ENCODE measurements at regions not wholly inside any gene's neighbourhood (a gene's known extent, or its start where the extent isn't known, plus 50 kb on each side); places are given as distances from the start of the nearest gene placed in this dataset.
"Not testable (repeated sequence)": the region's sequence is repeated elsewhere in the genome, so short reads cannot be mapped to it uniquely, and the experiment has no call there.

DNA sequence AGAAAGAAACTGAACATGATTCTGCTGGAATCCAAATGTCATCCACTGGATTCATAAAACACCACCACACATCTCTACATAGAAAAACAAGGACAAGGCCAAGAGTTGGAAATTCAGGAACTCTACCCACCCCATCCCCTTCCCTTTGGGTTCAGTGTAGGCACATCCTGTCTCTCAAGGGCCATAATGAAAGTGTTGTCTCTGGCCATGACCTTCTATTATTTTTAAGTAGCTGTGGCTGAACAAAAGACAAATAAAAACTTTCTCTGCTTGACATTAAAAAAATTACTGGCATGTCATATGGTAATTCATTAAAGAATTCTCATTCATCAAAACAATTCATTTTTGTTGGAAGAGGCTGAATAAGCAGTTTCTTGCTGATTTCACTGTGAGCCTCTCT, 54.9 kb upstream of the ZBTB18 start:
- no peak for DNase-seq

- no peak for DNase-seq
These were observed 59.4 kb upstream of the ZBTB18 start for GRCh38 chr1:243991650-243992049.

- DNase-seq: no peak
These were observed 66.3 kb upstream of the ZBTB18 start for GRCh38 chr1:243984788-243985187.

DNA sequence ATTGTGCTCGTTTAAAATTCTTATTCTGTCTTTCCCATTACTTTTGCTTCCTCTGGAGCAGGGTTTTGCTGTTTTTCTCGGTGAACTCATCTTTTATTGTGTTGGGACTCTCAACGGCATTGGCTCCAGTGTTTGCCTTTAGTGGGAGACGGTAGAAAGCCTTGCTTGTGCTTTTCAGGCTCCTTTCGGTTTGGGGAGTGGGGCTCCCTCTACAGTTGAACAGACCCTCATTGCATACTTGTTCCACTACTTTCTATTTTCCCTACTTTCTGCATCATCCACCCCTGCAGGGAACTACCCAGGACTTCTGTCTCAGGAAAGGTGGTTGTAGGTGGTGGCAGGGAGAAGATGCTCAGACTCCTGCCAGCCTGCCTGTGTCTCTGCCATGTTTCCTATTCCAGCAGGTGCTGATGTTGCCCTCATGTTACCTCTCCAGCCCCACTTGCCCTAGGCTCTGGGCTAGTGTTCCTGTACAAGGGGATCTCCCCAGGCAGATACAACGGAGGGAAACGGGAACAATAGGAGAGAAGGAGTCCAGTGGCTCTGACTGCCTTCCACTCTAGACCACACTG, 68.5 kb upstream of the ZBTB18 start:
- DNase-seq: no peak

- DNase-seq: no peak
These were observed 70.6 kb upstream of the ZBTB18 start for GRCh38 chr1:243980471-243980870.

DNA sequence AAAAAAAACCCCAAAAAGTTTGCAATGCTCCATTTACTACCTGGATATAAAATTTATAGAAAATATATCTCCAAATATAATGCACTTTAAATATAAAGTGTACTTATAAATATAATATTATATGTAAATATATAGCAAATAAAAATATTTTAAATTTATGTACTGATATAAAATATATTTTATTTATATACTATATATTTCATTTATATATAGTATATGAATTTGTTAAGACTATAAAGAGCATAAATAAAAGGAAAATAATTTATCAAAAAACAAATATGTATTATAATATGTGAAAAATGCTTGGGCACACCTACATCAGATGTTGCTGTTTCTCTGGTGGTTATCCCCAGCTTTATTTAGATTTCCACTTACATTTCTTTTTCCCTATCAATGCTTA, 71.0 kb upstream of the ZBTB18 start:
- DNase-seq: no peak

GRCh38 chr1:243979396-243979795, 71.7 kb upstream of the ZBTB18 start:
- no peak for DNase-seq

- DNase-seq: no peak
These were observed 74.0 kb upstream of the ZBTB18 start for GRCh38 chr1:243977094-243977493.

- no peak for DNase-seq
These were observed 76.4 kb upstream of the ZBTB18 start for GRCh38 chr1:243974451-243975292.

DNA sequence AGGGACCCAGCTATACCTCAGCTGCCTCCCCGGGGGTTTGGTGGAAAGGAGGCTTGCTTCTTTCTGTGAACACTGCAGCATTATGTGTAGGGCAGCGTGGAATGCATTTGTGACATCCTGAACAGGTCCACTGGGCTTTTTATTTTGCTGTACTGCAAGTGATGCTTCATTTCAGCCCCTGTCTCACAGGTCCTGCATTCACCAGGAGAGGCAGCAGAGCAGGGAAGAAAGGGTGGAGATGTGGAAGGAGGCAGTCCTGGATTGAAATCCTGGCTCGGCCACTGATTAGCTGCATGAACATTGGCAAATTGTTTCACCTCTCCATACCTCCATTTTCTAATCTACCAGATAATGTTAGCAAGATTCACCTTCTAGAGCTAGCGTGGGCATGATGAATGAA, 77.9 kb upstream of the ZBTB18 start:
- DNase-seq: no peak

- no peak for DNase-seq
These were observed 81.0 kb upstream of the ZBTB18 start for GRCh38 chr1:243970077-243970476.

DNA sequence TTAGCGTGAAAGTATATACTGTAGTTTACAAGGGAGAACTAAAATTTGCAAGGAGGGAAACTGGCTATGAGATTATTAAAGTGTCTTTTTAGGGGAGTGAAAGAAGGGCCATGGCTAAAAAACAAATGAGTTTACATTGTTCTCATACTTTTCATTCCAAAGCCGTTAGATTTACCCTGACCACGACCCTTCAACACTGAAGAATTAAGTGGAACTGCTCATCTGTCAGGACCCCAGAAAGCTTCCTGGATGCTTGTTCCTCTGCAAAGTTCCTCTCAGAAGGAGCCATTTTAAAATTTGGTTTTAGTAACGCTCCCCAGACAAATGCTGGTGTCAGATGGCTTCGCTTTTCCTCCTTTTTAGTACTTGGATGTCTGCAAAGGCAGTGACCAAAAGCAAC, 82.7 kb upstream of the ZBTB18 start:
- no peak for DNase-seq

GRCh38 chr1:243964915-243965314, 86.2 kb upstream of the ZBTB18 start:
- DNase-seq: no peak

- DNase-seq: no peak
These were observed 87.5 kb upstream of the ZBTB18 start for GRCh38 chr1:243963571-243963970.

- DNase-seq: no peak
These were observed 88.5 kb upstream of the ZBTB18 start for GRCh38 chr1:243962541-243962940.

DNA sequence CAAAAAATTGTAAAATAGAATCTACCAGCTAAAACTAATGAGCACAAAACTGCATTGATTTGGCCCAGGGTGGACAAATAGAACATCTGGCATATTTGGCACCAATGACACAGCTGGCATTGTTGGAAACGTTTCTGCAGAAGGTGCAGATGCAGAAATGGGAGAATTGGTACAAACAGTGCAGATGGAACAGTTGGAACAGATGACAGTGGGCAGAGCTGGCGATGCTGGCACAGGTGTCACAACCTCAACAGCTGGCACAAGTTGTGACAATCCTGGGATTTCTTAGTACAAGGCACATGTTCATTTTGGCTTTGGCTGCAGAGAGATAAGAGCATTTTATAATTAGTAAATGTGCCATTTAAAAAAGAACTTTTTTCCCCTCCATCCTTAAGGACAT, 91.1 kb upstream of the ZBTB18 start:
- no peak for DNase-seq

DNA sequence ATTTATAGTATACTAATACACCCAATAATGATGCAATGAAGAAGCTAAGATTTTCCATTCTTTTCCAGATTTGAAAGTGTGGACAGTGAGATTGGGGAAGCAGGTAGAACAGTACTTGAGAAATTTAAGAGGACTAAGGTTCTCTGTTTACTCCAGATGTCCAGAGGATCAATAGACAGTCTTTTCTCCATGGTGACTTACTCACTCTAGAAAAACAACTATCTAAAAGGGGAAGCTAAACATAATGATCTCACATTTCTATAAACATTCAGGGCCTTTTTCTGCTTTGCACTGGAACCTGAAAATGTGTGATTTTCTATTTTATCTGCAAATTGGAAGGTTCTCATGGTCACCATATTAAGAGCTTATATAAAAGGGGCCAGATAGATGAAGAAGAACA, 93.9 kb upstream of the ZBTB18 start:
- DNase-seq: no peak

DNA sequence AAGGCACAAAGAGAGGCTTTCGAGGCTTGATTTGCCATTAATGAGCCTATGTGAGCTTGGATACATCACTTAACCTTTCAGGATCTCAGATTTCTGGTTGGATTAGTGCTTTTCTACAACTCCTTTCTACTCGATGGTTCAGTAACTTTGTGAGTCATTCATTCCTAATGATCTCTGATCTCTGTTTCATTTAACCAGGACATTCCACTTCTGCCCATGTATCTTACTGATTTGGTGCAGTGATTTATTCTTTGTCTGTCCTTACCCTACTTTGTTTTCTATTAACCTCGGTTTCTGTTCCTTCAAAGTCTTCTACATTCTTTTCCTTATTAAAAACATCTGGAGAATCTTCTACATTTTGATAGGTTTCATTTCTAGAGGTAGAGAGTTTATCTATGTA, 94.6 kb upstream of the ZBTB18 start:
- DNase-seq: no peak

DNA sequence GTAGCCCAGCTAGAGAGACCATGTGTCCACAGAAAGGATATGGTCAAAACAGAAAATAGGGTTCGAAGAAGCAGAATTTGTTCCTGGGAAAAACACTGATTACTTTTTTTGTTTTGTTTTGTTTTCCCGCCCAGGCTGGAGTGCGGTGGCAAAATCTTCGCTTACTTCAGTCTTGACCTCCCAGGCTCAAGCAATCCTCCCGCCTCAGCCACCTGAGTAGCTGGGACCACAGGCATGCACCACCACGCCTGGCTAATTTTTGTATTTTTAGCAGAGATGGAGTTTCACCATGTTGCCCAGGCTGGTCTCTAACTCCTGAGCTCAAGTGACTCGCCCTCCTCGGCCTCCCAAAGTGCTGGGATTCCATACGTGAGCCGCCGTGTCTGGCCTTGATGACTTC, 99.9 kb upstream of the ZBTB18 start:
- not testable (repeated sequence) for DNase-seq

- peak; percentile 46 for DNase-seq
These were observed 100.1 kb upstream of the AKT3 start for GRCh38 chr1:243950166-243950565.

GRCh38 chr1:243946946-243947345, 96.9 kb upstream of the AKT3 start:
- no peak for DNase-seq

- no peak for DNase-seq
These were observed 96.2 kb upstream of the AKT3 start for GRCh38 chr1:243946253-243946652.

- DNase-seq: no peak
These were observed 95.7 kb upstream of the AKT3 start for GRCh38 chr1:243945727-243946126.

- no peak for DNase-seq
These were observed 94.6 kb upstream of the AKT3 start for GRCh38 chr1:243944429-243945160.
